NCI-H1417 treated with DMSO at 0.1 percent for 48 hours (cell line): ENCODE measurements at regions not wholly inside any gene's neighbourhood (a gene's known extent, or its start where the extent isn't known, plus 50 kb on each side); places are given as distances from the start of the nearest gene placed in this dataset.

ENCODE experiments used
- DNase-seq: peaks from one replicate; lab custom pipeline; 2025; lab: John Stamatoyannopoulos, UW

DNA sequence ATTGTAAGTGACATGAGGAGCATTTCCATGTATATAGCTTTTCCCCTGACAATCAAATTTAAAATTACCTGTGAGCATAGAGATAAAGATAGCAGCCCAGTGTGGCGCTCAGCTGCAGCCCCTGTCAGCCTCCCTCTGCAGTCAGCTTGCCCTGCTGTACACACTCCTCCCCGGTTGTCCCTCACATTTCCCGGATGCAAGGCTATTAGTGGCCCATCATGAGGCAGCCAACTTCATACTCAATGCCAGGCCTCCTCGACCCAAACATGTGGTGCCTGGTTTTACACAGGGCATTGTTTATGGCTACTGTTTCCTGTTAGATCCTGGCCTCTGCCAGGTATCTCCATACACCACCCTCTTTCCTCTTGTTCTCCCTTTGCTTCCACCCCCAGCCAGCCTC, 116.1 kb upstream of the SH3BP4 start:
- no peak for DNase-seq

DNA sequence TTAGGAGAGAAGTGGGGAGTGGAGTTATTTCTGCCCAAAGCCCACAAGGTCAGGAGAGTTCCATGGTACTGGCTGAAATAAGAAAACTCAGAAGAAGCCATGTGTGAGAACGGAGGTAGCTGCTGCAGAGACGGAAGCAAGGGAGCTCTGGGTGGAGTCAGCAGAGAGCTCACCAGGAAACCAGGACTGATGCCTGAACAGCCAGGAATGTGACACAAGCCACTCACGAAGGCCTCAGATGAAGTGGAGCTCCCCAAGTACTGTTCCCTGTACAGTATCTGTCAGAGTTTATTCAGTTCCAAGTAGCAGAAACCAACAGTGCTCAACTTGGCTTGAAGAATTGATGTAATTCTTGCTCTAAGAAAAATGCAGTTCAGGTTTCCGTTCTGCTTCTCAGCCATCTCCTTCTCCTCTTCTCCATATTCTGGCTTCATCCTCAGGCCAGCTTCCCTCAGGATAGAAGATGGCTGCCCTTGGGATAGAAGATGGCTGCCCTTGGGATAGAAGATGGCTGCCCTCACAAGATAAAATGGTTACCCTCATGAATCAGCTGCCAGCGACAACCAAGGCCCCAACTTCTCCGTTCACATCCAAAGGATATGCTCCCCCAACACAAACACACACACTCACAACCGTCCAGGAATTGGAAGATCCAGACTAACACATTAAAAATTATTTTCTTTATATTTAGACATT, 117.4 kb upstream of the SH3BP4 start:
- DNase-seq: no peak

DNA sequence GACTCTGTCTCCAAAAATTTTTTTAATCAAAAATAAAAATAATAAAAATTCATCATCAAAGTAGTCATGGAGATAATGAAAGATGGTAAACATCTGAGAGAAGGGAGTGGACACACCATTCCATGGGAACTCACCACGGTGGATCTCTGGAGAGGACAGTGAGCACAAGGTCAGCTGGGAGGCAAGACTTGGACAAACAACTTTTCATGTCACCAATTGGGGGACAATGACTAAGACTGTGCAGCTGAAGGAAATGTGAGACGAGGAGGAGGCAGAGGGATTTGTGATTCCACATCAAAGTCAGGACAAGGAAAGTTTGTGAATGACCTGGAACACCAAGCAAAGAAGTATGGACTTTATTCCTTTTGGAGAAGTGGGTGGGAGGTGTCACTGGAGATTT, 121.0 kb upstream of the SH3BP4 start:
- no peak for DNase-seq

DNA sequence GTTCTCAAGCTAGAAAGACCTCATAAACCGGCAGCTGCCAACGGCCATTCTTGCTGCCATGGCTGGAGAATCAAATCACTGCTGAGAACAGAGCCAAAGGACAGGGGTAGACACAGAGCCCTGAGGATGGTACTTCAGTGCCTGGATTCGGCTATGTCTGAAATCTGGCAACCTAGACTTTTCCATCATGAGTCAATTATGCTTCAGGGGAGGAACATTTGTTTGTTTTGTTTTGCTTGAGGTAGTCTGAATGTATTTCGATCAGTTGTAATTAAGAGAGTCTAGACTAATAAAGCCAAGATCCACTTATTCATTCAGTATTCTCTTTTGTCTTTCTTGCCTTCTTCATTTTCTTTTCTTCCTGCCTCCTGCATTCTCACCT, 122.8 kb upstream of the SH3BP4 start:
- DNase-seq: no peak

DNA sequence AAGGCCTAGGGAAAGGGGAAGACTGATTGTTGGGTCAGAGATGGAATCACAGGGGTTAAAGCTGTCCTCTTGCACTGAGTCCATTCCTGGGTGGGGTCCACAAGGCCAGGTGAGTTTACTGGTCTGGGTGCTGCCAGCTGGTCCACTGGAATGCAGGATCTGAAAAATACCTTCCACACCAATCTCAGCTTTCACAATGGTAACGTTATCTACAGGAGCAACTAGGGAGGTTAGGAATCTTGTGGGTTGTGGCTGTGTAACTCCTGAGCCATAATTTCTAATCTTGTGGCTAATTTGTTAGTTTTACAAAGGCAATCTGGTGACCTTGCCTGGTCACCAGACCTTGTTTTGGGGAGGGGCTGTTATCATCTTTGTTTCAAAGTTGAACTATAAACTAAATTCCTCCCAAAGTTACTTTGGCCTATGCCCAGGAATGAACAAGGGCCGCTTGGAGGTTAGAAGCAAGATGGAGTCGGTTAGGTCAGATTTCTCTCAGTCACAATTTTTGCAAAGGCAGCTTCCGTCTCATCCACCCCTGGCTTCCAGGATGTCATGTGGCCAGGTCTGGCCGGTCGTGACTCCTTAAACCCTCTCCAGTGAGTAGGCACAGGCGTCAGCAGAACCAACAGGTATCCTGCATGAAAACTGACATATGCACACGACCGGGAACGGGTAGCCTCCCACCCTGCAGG, 123.3 kb upstream of the SH3BP4 start:
- DNase-seq: no peak

DNA sequence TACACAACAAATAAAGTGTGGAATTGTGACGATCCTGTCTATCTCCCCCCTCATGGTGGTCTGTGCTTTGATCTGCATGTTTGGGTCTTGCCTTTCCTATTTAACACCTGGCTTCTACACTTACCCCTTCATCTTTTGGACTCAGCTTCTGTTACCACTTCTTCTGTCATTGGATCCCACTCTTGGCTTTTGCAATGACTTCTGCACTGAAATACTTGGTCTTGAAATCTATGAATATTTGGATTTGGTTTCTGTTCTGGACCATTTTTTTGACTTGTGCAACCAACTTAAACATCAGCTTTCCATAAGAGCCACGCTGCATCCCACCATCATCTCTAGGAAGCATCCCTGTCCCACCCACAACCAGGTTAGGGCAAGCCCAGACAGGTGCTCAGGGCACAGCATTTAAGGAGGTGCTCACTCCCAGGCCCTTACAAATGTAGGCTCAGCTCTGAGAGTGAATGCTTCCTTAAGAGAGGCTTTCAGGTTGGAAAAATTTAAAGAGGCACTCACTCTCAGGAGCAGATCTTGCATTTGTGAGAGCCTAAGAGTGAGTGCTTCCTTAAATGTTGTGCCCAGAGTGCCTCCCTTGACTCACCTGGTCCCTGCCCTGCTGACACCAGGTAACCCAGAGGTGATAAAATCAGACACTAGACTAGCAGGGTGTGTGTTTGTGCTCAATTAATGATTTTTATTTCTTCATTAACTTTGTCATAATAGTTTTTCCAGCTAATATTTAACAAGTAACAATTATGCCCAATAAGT, 124.5 kb upstream of the SH3BP4 start:
- DNase-seq: no peak

DNA sequence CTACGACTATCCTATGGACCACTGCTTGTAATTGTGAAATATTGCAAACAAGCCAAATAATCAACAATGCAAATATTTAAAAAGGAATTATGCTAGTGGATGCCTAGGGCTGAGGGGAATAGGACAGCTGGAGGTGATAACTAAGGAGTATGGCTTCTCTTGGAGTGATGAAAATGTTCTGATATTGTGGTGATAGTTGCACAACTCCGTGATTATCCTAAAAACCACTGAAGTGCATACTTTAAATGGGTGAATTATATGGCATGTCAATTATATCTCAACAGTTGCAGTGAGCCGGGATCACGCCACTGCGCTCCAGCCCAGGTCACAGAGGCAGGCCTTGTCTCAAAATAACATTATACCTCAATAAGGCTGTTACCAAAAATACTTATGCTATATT, 125.1 kb upstream of the SH3BP4 start:
- no peak for DNase-seq

DNA sequence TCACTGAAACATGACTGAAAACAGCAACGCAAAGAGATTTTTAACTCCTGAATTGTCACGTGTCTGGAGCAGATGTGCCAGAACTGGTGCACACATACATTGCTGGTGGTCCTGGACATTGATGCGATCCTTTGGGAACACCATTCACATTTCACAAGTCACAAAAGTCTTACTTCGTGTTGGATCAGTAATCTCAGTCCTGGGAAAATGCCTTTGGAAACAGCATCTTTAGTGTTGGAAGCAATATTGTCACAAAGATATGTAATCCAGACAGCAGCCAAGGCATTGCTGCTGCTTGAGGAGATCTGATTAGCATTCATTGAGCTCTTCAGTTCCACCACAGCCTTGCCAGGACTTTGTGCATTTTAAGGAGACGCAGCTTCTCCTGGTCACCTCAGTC, 126.2 kb upstream of the SH3BP4 start:
- no peak for DNase-seq

DNA sequence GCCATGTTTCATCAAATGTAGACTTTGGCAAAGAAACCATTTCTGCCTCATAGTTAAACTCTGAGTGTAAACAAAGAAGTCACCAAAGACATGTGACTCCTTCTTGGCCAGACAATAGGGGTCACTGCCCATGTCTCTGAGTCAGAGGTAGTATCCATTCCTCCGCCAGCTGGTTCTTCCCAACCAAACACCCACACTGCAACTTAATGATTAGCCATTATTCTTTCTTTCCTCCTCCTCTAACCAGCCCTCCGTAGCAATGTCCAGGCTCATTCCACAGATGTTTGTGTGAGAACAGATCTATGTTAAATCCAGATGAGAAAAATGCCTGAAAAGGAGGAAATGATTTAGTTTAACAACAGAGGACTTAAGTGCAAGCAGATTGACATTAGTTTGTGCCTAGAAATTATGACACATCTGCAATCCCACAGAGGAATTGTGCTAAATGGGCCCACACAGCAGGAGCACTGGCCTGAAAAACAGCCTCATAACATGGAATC, 127.9 kb upstream of the SH3BP4 start:
- DNase-seq: no peak

DNA sequence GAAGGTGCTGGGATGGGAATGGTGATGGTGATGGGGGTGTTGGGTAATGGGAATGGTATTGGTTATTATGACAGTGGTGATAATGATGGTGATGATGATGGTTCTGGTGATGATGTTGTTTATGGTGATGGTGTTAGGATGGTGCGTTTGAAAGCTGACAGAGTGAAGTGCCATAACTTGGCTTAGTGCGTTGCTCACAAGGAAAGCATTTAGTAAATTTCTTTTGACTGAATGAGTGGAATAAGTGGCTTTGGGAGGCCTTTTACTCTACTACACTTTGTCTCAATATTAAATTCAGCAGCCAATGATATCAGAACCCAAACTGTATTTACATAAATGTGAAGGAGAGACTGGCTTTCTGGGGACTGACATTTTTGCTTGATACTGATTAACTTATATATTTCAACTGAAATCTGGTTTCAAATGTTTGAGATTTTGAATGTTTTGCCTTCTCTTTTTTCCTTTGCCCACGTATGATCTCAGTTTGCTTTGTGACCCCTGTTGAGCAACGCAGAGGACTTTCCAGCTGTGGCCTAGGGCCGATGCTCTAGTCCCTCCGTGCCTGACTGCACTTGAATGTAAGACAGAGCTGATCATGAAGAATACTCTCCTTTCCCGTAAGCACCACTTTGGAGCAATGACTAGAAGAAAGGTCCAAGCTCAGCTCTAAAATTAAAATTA, 128.5 kb upstream of the SH3BP4 start:
- no peak for DNase-seq

DNA sequence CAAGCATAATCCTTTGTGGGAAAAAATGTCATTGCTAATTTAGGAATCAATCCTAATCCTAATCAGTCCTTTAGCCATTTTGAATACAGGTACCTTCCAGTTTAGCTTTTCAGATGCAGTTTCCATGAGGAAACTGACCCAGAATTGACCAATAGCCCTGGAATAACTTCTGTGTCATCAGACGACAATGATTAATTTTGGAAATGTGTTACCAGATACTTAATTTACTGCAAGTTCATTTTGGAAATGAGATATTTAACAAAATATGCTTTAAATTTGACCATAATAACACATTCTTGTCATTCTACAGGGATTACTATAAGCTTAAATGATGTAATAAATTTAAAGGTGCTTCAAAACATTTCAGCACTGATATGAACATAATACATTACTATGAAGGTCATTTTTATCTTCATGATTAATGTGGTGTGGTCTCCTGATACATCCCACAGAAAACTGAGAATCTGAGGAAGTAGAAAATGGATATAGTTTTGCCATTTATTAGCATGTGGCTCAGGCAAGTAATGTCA, 129.8 kb upstream of the SH3BP4 start:
- no peak for DNase-seq

DNA sequence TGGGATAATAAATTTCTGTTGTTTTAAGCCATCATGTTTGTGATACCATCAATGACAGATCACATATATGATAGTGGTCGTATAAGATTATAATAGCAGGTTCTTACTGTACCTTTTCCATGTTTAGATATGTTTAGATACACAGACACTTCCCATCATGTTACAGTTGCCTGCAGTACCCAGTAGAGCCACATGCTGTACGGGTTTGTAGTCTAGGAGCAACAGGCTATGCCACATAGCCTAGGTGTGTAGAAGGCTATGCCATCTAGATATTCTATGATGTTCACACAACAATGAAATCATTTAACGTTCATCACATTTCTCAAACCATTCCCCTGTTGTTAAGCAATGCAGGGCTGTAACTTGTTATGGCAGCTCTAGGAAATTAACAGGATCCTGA, 132.9 kb upstream of the SH3BP4 start:
- DNase-seq: no peak

DNA sequence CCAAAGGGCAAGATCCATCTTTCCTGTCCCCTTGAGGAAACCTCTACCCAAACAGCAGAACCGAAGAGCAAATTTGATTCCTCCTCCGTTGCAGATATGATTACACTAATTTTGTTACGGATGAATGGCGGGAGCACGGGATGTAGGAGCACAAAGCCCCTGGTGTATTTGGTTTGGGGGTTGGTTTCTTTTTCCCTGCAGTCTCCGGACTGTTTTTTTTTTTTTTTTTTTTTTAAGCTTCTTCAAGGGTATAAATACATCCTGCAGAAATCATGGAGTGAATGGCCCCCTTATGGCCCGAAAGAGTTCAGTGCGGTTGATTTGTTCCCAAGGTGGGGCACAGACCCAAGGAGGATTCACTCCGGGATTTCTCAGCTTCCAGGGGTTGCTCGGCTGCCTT, 135.3 kb upstream of the SH3BP4 start:
- no peak for DNase-seq

DNA sequence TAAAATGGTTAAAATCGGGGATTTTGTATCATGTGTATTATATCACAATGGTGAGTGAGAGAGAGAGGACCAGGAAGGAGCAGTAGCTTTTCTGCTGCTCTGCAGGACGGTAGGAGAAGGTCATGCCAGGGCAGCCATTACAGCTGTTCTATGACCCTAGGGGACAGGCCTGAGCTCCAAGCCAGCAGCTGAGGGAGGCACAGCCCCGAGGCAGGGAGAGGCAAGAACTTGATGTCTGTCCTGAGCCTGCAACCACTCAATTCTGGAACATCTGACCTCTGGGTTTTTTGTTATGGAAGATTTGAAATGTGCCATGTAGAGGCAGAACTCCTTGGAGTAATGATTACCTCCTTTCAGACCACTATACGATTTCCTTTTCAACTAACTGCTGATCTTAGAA, 135.8 kb upstream of the SH3BP4 start:
- DNase-seq: no peak

DNA sequence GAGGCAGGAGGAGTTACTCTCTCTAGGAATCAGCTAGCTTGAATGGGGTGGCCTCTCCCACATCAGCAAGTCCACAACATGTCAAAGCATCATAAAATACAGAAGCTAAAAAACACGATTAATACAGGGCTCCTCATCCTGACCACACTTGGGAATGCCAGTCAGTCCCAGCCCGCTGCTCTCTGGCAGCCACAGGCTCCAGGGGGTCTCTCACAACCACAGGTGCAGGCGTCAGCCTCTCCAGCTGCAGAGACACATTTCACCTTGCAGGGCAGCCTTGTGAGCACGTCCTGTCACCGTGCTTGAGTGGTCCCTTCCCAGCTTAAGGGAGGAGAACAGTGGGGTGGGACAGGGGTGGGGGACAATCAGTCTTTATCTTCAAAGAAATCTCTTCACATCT, 137.4 kb upstream of the SH3BP4 start:
- no peak for DNase-seq

DNA sequence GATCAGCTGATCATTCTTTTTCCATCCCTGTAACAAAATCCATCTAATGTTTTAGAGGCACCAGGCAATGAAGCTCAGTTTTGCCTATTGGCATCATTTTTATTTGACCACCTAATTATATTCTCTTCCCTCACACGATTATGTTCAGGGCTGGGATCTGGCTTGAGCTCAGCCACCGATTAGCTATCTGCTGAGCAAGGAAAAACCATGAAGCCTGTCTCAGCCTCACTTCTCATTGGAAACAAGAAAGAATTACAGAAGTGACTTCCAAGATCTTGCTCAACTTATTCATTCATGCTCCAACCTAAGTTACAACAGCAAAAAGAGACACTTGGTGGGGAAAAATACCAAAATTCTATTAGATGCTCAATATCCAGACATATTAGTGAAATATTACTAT, 139.0 kb upstream of the SH3BP4 start:
- no peak for DNase-seq

DNA sequence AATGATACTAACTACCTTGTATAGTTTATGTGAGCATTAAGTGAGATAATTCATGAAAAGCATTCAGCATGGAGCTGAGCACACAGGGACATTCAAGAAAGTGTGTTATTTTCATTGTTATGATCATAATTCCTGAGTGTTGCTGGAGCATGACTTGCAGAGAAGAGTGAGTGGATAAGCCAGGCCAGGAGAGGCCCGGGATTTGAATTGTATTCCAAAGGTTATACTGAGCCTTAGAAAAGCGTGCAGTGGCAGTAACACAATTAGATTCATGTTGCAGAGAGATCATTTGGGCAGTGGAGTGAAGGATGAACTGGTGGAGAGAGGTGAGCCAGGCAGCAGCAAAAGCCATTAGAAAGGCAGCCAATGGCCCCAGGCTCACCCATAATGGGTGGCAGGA, 142.9 kb upstream of the SH3BP4 start:
- no peak for DNase-seq

DNA sequence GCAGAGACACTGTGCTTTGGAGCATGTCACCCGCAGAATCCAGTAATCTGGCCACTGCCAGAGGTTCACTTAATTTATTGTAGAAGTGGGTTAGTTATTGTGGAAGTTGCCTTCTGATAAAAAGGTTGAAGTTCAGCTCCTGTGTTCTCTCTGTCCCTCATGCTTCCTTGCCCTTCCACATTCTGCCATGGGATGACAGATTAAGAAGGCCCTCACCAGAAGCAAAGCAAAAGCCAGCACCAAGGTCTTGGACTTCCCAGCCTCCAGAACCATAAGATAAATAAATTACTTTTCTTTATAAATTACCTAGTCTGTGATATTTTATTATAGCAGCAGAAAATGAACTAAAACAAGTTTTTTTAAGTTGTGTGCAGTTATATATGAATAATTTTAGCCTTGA, 145.0 kb upstream of the SH3BP4 start:
- DNase-seq: no peak

DNA sequence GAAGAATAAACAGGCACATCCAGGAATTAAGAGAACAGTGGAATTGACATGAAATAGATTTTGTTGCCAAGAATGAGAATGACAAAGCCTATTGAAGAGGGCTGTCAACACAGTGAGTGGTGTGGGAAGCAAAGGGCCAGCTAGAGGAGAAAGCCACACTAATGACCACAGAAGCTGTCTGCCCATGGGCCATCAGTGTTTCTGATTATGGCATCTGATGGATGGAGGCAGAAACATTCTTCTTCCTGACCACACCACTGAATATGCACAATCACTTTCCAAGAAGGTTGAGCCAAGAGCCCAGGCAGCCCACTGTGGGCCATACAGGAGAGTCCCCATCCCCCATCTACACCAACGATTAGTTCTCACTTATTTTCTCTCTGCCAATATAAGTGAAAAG, 146.0 kb upstream of the SH3BP4 start:
- no peak for DNase-seq

DNA sequence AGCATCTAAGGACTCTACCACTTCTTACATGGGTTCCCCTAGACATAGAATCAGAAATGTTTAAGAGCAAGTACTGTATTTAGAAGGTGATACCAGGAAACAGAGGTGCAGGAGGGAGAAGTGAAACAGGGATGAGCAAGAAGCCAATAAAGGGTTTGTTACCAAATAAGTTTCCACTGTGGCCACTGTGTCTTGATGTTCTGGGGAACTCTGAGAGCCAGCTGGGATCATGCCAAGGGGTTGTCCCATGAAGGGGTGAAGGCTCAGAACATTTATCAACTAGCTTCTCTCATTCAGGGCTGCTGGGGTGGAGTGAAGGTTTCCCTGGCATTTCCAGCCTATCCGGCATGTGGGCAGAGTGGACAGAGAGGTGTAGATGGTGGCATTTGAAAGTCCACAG, 147.1 kb upstream of the SH3BP4 start:
- DNase-seq: no peak

DNA sequence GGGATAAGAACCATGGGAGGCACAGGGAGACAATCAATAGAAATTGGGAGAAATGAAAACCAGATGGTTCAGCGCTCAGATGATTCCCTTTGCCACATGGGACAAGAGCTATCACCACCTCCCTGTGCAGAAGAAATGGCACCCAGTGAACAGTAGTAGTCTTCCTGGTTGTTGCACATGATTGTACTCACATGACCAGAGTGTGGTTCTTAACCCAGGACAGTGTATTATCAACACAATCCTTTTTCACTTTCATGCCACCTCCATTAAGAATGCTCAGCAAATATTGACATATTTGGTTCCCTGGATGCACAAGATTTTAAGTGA, 149.0 kb upstream of the SH3BP4 start:
- DNase-seq: no peak

DNA sequence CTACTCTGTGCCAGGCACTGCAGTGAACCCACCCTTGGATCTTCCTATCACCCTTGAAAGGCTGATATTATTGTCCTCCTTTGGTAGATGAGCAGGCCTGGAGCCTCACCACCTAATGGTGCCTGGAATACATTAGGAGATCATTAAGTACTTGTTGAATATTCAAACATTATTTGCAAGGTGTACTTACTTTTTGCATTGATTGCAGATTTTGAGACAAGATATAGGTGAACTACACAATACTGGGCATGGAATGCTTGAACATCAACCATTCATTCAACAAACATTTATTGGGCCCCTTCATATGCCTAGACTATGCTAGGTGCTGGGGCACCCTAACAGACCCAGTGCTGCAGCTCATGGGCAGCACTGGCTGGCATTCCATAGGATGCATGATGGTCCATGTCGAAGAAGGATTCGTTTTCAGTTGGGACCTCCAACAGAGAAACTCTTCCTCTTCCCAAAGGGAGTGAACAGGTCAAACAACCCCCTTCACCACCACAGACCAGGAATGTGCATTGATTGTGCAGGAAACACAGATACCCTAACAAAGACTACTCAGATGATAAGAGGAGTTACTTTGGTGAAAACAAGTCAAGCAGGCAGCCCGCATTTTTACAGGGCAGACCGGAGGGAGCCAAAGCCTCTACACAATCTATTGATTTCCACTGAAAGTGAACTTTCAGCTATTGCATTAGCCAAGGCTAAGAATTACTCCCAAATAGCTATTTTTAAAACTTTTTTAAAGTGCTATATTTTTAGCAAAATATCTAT, 149.6 kb upstream of the SH3BP4 start:
- DNase-seq: no peak
